ENCODE measurements at regions not wholly inside any gene's neighbourhood (a gene's known extent, or its start where the extent isn't known, plus 50 kb on each side); places are given as distances from the start of the nearest gene placed in this dataset.

- H3K4me2 ChIP-seq (ENCODE audit: low read depth, low read length, poor library complexity, severe bottlenecking), result no peak overlapping the region
- TF ChIP-seq CTCF (IDR thresholded peaks at IDR 0.05; ENCODE audit: insufficient read depth, low read length, poor library complexity, severe bottlenecking) (no peak), EZH2phosphoT487 (conservative IDR thresholded peaks at IDR 0.05; ENCODE audit: low read length) (no peak)
- no peaks in the 10 kb centered on the region for H3K27me3 ChIP-seq (ENCODE audit: low read length)
- H3K4me3 ChIP-seq (ENCODE audit: insufficient read depth, low read length, poor library complexity, severe bottlenecking), result no peak overlapping the region
- H3K9me2 ChIP-seq (replicated peaks; ENCODE audit: insufficient read depth, low read length), result no peaks in the 10 kb centered on the region
- no peaks in the 10 kb centered on the region for H3K36me3 ChIP-seq (ENCODE audit: low read length)
- no peaks in the 10 kb centered on the region for H3K79me2 ChIP-seq (ENCODE audit: insufficient read depth, low read length)
- H3K9me3 ChIP-seq (ENCODE audit: insufficient read depth, low read length), result no peaks in the 10 kb centered on the region
- no peaks in the 10 kb centered on the region for H4K20me1 ChIP-seq (ENCODE audit: low read depth, low read length)
- H3F3A ChIP-seq (ENCODE audit: insufficient read depth), result no peaks in the 10 kb centered on the region
- no peak overlapping the region for H3K9ac ChIP-seq (ENCODE audit: low read length)
- no peak overlapping the region for H3K27ac ChIP-seq (ENCODE audit: low read depth, low read length)
- H2AFZ ChIP-seq (ENCODE audit: low read depth, low read length, severe bottlenecking), result no peak overlapping the region
Observed at GRCh38 chr7:63014792-63015191, 983.9 kb upstream of the ZNF722 start.

- Histone ChIP-seq H3K4me3 (ENCODE audit: insufficient read depth, low read length, poor library complexity, severe bottlenecking) (no peak overlapping the region), H4K20me1 (ENCODE audit: low read depth, low read length) (no peaks in the 10 kb centered on the region), H3K4me2 (ENCODE audit: low read depth, low read length, poor library complexity, severe bottlenecking) (no peak overlapping the region), H3K79me2 (ENCODE audit: insufficient read depth, low read length) (no peaks in the 10 kb centered on the region), H3K9ac (ENCODE audit: low read length) (no peak overlapping the region), H3F3A (ENCODE audit: insufficient read depth) (no peaks in the 10 kb centered on the region), H3K27me3 (ENCODE audit: low read length) (no peaks in the 10 kb centered on the region), H2AFZ (ENCODE audit: low read depth, low read length, severe bottlenecking) (no peak overlapping the region), H3K9me3 (ENCODE audit: insufficient read depth, low read length) (peaks cover 6% of the 10 kb centered on the region; the same call in 1 of the 2 replicates), H3K36me3 (ENCODE audit: low read length) (no peaks in the 10 kb centered on the region), H3K9me2 (replicated peaks; ENCODE audit: insufficient read depth, low read length) (no peaks in the 10 kb centered on the region), H3K27ac (ENCODE audit: low read depth, low read length) (no peak overlapping the region)
- no peak for TF ChIP-seq CTCF (IDR thresholded peaks at IDR 0.05; ENCODE audit: insufficient read depth, low read length, poor library complexity, severe bottlenecking)
- no peak for TF ChIP-seq EZH2phosphoT487 (conservative IDR thresholded peaks at IDR 0.05; ENCODE audit: low read length)
Observed at GRCh38 chr7:63023182-63023787, 975.4 kb upstream of the ZNF722 start.

GRCh38 chr7:63024446-63024845 lies 974.2 kb upstream of the ZNF722 start:
- no peak for TF ChIP-seq CTCF (IDR thresholded peaks at IDR 0.05; ENCODE audit: insufficient read depth, low read length, poor library complexity, severe bottlenecking)
- TF ChIP-seq EZH2phosphoT487 (conservative IDR thresholded peaks at IDR 0.05; ENCODE audit: low read length), result no peak

More at GRCh38 chr7:63024446-63024845, 974.2 kb upstream of the ZNF722 start:
- no peak overlapping the region for H3K27ac ChIP-seq (ENCODE audit: low read depth, low read length)
- H3K27me3 ChIP-seq (ENCODE audit: low read length), result no peaks in the 10 kb centered on the region
- H2AFZ ChIP-seq (ENCODE audit: low read depth, low read length, severe bottlenecking), result no peak overlapping the region
- no peaks in the 10 kb centered on the region for H3K36me3 ChIP-seq (ENCODE audit: low read length)
- peaks cover 8% of the 10 kb centered on the region; the same call in 1 of the 2 replicates for H3K9me3 ChIP-seq (ENCODE audit: insufficient read depth, low read length)
- no peaks in the 10 kb centered on the region for H3K79me2 ChIP-seq (ENCODE audit: insufficient read depth, low read length)
- no peaks in the 10 kb centered on the region for H3K9me2 ChIP-seq (replicated peaks; ENCODE audit: insufficient read depth, low read length)
- no peak overlapping the region for H3K4me2 ChIP-seq (ENCODE audit: low read depth, low read length, poor library complexity, severe bottlenecking)
- no peak overlapping the region for H3K4me3 ChIP-seq (ENCODE audit: insufficient read depth, low read length, poor library complexity, severe bottlenecking)
- H3F3A ChIP-seq (ENCODE audit: insufficient read depth), result no peaks in the 10 kb centered on the region
- H3K9ac ChIP-seq (ENCODE audit: low read length), result no peak overlapping the region
- H4K20me1 ChIP-seq (ENCODE audit: low read depth, low read length), result no peaks in the 10 kb centered on the region
